ENCODE measurements at regions not wholly inside any gene's neighbourhood (a gene's known extent, or its start where the extent isn't known, plus 50 kb on each side); places are given as distances from the start of the nearest gene placed in this dataset.

DNA sequence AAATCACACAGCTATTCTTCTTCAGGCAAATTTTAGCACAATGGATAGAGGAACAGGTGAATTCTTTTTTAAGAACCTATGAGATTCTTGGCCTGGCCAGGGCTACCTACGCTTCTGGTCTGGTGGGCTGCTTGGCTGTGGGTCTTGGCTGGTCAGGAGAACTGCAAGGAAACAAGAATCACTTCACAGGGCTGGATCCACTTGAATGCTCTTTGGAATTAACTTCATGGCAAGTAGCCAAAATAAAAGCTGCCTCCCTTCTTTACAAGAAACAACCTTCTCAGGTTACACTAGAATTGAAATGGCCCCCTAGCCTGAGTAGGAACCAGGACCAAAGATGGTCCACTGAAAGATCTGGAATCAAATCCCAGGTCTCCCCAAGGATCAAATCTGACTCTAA, 519.1 kb downstream of the IQCM start:
- no peak for DNase-seq

GRCh38 chr4:149296084-149296483, 519.6 kb downstream of the IQCM start:
- DNase-seq, result no peak

- no peak for DNase-seq
Measured at GRCh38 chr4:149294601-149295000, 521.0 kb downstream of the IQCM start.

- DNase-seq, result no peak
Measured at GRCh38 chr4:149293046-149293649, 522.5 kb downstream of the IQCM start.

DNA sequence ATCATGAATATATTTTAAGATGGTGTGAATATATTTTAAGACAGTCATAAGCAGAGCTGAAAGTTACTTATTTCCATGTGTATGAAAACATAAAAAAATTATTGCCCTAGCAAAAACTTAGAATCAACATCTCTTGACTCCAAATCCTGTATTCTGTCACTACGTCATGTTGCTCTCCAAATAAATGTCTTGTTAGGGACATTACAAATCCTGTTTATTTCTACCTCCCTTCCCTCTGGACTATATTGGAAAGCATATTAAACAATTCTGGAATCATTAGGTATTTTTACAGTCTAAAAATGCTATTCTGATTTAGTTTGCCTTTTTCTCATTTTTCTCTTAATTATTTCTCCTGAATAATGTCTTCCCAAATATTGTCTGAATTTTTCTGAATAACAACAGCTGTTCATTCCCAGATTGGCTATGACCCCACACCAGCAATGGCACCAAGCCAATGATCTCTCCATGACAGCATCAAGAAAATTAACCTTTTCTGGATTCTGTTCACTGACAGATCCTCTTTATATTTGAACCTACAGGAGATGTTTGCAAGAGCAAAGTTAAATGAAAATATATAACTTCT, 523.1 kb downstream of the IQCM start:
- no peak for DNase-seq

GRCh38 chr4:149291463-149291862, 524.2 kb downstream of the IQCM start:
- DNase-seq, result no peak

DNA sequence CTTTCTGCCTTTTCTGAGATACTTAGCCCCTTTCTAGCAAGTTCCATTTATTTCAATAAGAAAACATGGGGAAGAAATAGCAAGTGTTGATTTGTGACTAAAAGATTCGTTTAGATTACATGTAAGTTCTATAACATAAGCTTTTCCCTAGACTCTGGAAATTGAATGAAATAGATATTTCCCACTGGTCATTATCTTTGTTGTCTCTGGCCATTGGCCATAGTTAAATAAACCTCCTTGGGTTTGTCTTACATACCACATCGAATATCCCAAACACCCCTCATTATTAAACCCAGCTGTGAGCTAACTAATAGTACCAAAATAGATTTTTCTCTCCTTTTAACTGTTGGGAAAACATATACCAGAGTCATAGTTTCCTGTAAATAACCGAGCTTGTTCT, 534.8 kb downstream of the IQCM start:
- DNase-seq, result no peak

- DNase-seq, result no peak
Measured at GRCh38 chr4:149279776-149280175, 535.9 kb downstream of the IQCM start.

DNA sequence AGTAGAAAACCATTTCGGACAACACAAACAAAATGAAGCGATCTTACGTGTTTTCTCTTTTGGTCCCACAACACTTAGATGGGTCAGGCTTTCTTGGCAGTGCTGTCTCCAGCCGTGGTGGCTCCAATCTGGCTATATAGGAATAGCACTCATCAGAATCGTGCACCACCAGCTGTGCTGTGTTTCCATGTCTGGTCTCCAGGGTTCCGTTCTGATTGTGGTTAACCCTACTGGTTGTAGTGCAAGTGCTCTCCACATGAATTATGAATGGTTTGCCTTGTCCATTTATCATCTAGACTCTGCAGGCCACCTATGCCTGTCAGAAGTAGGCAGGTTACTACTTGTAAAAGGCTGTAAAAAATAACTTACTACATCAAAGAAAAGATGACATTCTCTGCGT, 536.3 kb downstream of the IQCM start:
- no peak for DNase-seq

DNA sequence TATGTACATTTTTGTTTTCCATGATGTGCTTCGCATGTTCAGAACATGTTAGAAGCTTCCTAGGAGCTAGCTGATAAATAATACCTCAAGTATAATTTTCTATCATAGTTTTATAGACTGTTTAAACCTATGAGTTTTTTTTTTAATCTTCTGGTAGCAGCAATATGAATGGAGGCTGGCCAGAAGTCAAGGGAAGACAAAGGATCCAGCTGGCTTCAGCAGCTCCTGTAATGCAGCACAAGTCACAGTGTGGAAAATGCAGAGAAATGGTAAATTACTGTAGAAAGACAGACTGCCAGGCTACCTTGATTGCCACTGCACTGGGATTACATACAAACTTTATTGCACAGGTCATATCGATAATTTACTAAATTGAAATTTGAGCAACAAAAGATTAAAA, 537.9 kb downstream of the IQCM start:
- DNase-seq, result no peak

DNA sequence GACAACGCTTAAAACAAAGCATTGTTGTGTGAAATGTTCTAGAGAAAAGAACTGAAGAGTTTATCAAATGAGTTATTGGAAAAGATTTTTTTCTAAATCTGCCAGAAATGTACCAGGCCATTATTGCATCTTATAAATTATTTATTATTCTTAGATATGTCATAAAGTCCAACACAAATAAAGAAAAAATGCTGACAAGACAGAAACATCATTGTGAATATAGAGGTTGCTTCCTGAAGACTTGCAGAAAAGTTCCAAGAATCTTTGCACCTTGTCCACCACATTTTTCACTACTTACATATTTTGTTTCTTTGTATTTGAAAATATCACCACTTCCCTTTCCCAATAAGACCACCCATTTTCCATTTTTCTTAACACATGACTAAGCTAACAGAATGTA, 545.8 kb downstream of the IQCM start:
- DNase-seq, result no peak

DNA sequence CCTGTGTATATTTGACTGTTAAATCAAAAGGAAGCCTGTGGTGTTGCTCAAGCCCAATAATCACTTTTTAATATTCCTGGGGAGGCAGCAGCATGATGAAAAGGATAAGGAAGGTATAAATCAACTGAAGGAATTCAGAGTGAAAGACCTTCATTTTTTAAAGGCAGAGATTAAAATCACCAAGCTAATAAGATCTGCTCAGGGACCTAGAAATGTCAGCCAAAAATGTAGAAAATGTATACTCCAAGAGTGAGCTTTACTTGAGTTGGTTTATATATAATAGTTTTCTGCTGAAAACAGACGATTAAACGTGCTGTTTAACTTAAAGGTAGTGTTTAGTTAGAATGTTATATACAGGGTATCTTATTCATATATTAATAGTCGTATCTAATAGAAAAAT, 549.3 kb downstream of the IQCM start:
- DNase-seq, result no peak

DNA sequence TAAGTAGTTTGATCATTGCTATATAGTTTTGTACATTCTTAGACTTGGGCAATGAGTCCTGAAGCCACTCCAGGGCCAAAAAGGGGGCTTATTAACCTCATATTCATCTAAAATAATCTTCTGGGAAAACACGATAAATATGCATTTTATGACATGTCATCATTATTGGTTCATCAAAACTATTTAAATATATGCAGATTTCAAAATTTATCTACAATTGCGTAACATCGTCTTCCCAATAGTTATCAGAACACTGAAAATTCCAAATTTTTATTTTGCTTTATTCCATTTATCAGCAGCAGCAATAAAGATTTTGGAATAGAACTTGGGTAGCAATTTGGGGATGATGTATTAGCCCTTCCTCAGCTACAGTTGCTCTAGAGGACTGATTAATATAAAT, 550.0 kb downstream of the IQCM start:
- DNase-seq, result no peak

DNA sequence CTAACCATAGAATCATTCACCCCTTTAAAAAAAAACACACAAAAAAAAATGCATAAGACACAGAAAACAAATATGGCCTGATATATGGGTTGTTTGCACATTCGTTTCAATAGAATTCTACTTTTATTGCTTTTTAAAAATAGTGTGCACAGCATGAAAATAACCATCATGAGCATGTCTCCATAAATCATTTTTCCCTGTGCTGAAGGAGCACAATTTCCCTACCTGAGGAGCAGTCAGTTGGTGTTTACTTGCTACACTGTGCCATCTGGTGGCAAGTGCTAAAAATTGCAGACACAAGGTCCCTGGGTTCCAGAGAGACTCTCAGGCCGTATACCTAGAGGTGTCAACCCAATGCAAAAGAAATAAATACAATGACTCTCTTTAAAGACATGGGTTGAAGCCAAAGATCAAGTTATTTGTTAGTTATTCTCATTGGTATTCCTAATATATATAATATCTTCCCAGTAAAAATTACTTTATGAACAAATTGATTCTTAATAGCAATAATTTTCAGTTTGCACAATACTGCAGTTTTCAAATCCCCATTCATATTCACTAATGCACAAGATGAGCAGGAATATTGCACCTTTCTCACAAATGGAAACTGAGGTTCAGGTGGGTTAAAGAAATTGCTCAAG, 551.4 kb downstream of the IQCM start:
- peak in 2 of 56 donors; percentile 0 to 1 for DNase-seq

GRCh38 chr4:149248191-149248764, 567.4 kb downstream of the IQCM start:
- peak in 3 of 56 donors; percentile 2 to 3 (median 2) for DNase-seq

DNA sequence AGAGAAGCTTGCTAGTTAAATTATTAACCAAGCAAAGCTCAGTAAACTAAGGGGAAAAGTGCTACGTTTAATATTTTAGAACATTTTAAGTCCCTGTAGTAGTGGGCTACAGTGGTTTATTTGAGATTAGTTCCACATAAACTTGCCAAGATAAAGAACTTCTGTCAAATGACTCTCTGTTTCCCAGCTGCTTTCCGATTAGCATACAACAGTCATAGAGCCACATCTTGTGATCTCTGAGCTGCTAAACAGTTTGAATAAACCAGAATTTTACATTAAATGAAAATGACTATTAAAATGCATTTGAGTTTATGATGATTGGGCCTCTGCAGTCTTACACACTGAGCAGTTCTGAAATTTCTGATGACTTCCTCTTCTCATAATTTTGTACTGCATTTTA, 568.5 kb downstream of the IQCM start:
- no peak for DNase-seq

DNA sequence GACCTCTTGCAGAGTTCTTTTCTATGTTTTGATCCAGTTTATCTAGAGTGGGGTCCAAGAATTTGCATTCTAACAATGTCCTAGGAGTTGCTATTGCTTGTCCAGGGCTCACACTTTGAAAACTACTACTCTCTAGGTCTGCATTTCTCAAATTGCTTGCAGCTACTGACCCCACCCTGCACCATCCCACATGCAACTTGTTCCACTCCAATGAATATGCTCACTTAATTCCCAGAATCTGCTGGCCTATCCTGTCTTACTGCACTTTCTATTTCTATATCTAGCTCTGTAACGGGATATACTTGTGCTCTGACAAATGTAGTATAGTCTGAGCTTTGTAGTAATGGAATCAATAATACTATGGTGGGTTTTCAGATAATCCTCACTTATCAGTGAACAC, 570.3 kb downstream of the IQCM start:
- DNase-seq, result no peak

DNA sequence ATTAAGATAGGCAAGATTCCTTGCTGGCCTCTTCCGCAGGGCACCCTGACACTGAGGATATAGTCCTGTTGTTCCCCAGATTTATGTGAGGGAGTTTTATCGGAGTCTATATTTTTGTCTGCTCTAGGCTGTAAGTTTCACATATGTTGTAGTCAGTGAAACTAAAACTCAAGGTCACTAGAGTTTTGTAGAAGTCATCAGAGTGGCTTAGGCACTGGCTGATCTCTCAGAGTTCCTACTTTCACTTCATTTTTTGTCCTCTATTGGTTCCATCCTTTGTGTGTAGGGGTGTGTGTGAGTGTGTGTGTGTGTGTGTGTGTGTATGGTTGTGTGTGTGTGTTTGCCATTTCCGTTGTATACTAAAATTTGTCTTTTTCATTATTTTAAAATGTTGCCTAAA, 577.5 kb downstream of the IQCM start:
- no peak for DNase-seq

GRCh38 chr4:149234798-149235197, 580.8 kb downstream of the IQCM start:
- no peak for DNase-seq

DNA sequence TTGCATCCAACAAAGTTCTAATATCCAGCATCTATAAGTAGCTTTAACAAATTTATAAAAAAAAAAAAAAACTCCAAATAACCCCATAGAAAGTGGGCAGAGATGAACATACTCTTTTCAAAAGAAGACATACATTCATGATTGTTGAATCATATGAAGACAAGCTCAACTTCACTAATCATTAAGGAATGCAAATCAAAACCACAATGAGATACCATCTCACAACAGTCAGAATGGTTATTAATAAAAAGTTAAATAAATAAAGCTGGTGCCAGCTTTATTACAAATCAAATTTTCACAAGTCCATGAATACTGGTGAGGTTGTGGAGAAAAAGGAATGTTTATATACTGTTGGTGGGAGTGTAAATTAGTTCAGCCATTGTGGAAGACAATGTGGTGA, 592.0 kb downstream of the IQCM start:
- no peak for DNase-seq

GRCh38 chr4:149218672-149219071, 597.0 kb downstream of the IQCM start:
- no peak for DNase-seq

DNA sequence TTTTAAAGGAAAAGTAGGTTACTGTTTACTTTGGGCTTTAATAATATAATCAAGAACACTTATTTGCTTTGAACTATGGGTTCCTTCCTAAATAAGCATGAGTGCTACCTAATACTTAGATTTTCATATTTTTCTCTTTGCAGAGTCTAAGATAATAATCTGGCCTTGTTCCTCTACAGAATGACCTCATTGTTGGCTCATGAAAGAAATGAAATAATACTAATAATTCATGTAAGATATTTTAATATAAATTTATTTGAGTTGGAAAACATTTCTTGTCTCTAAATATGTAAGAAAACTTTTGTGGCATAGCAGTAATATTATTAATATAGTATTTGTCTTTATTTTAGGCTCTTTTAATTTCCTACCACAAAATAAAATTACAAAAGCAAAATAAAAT, 601.3 kb downstream of the IQCM start:
- DNase-seq, result no peak

GRCh38 chr4:149211876-149212275, 603.8 kb downstream of the IQCM start:
- DNase-seq, result no peak
